GM21447 (cell line): ENCODE measurements at regions not wholly inside any gene's neighbourhood (a gene's known extent, or its start where the extent isn't known, plus 50 kb on each side); places are given as distances from the start of the nearest gene placed in this dataset.
"Not testable (repeated sequence)": the region's sequence is repeated elsewhere in the genome, so short reads cannot be mapped to it uniquely, and the experiment has no call there.

Experiments
- ATAC-seq: cut with Tn5 transposase; IDR thresholded peaks from one replicate; pipeline ENCODE4 v1.9.1; 2021; ENCODE audit not compliant: unreplicated experiment

- ATAC-seq = no peak
Measured at GRCh38 chr21:28066076-28066475, 926.6 kb downstream of the LTN1 start.

- ATAC-seq = no peak
Measured at GRCh38 chr21:28063241-28064216, 929.1 kb downstream of the LTN1 start.

GRCh38 chr21:28052956-28053355, 939.7 kb downstream of the LTN1 start:
- ATAC-seq = not testable (repeated sequence)

GRCh38 chr21:28051649-28052048, 941.0 kb downstream of the LTN1 start:
- ATAC-seq = not testable (repeated sequence)

GRCh38 chr21:28035692-28036091, 957.0 kb downstream of the LTN1 start:
- ATAC-seq = not testable (repeated sequence)

GRCh38 chr21:28034916-28035315, 957.8 kb downstream of the LTN1 start:
- not testable (repeated sequence) for ATAC-seq

GRCh38 chr21:28034334-28034733, 958.3 kb downstream of the LTN1 start:
- ATAC-seq = not testable (repeated sequence)

- ATAC-seq = not testable (repeated sequence)
Measured at GRCh38 chr21:28032652-28033051, 960.0 kb downstream of the LTN1 start.

GRCh38 chr21:28031066-28031465, 961.6 kb downstream of the LTN1 start:
- ATAC-seq = not testable (repeated sequence)

GRCh38 chr21:28025111-28025510, 967.6 kb downstream of the LTN1 start:
- ATAC-seq = no peak

GRCh38 chr21:28018741-28019669, 973.7 kb downstream of the LTN1 start:
- ATAC-seq = no peak

GRCh38 chr21:28018213-28018612, 974.5 kb downstream of the LTN1 start:
- no peak for ATAC-seq

GRCh38 chr21:28016571-28016970, 976.1 kb downstream of the LTN1 start:
- ATAC-seq = no peak

- not testable (repeated sequence) for ATAC-seq
Measured at GRCh38 chr21:28013123-28013522, 979.6 kb downstream of the LTN1 start.

- ATAC-seq = not testable (repeated sequence)
Measured at GRCh38 chr21:28011970-28012369, 980.7 kb downstream of the LTN1 start.

GRCh38 chr21:28008245-28008644, 984.4 kb downstream of the LTN1 start:
- not testable (repeated sequence) for ATAC-seq

- not testable (repeated sequence) for ATAC-seq
Measured at GRCh38 chr21:28003627-28004026, 989.0 kb downstream of the LTN1 start.

- not testable (repeated sequence) for ATAC-seq
Measured at GRCh38 chr21:27996906-27997305, 995.8 kb downstream of the LTN1 start.

- not testable (repeated sequence) for ATAC-seq
Measured at GRCh38 chr21:27984663-27985325, 1007.9 kb downstream of the LTN1 start.

- ATAC-seq = not testable (repeated sequence)
Measured at GRCh38 chr21:27979446-27979845, 1012.6 kb upstream of the ADAMTS5 start.

- no peak for ATAC-seq
Measured at GRCh38 chr21:27975514-27975913, 1008.6 kb upstream of the ADAMTS5 start.
